ENCODE measurements at regions not wholly inside any gene's neighbourhood (a gene's known extent, or its start where the extent isn't known, plus 50 kb on each side); places are given as distances from the start of the nearest gene placed in this dataset.

DNA sequence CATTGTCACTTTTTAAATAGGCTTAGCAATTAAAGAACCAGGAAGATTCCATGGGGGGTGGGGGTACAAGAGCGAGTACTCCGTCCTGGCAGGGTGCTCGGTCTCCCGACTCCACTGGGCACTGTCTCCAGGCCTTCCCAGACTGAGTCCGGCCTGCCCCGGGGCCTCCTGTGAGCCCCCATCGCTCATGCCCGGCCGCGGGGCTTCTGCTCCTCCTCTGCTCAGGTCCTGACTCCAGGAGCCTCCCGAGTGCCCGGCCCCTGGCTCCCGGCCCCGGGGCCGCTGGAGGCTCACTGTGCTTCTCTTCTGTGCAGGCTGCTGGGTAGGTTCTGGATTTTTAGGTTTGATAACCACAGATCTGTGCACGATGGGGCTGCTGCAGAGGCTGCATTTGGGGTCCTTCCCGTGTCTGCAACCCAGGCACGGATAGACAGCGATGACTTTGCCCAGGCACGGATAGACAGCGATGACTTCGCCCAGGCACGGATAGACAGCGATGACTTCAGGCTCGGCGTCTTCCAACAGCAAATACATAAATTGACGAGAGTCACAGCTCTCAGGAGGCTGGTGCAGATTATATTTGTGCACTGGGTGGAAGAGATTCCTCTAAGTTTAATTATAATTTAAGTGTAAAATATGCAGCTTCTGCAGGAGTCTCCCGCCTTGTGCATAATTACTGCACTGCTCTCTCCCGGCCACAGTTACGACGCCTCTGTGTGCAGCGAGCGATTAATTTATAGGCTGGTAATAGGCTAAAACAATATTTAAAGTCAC lies 74.8 kb upstream of the RXRA start (continued):
- TF ChIP-seq CTCF (IDR thresholded peaks at IDR 0.05; ENCODE audit: control extremely low read depth in 1 of 3, insufficient read depth in 1 of 3, low read depth in 1 of 3, low read length in 3 of 3) (no peak), RAD21 (IDR thresholded peaks at IDR 0.05 in 1 of 2, conservative IDR thresholded peaks at IDR 0.05 in 1 of 2; ENCODE audit: low read depth in 2 of 2, low read length in 2 of 2) (no peak), SIRT6 (IDR thresholded peaks at IDR 0.05; ENCODE audit: low read length) (no peak), SP1 (IDR thresholded peaks at IDR 0.05; ENCODE audit: low read depth, low read length) (no peak), KDM1A (IDR thresholded peaks at IDR 0.05; ENCODE audit: borderline replicate concordance, low read length) (no peak)
